GM21381 (cell line): ENCODE measurements at regions not wholly inside any gene's neighbourhood (a gene's known extent, or its start where the extent isn't known, plus 50 kb on each side); places are given as distances from the start of the nearest gene placed in this dataset.

Experiments used
- ATAC-seq: cut with Tn5 transposase; IDR thresholded peaks from one replicate; pipeline ENCODE4 v1.9.1; 2021; ENCODE audit warnings: mild to moderate bottlenecking, moderate library complexity; ENCODE audit not compliant: unreplicated experiment

DNA sequence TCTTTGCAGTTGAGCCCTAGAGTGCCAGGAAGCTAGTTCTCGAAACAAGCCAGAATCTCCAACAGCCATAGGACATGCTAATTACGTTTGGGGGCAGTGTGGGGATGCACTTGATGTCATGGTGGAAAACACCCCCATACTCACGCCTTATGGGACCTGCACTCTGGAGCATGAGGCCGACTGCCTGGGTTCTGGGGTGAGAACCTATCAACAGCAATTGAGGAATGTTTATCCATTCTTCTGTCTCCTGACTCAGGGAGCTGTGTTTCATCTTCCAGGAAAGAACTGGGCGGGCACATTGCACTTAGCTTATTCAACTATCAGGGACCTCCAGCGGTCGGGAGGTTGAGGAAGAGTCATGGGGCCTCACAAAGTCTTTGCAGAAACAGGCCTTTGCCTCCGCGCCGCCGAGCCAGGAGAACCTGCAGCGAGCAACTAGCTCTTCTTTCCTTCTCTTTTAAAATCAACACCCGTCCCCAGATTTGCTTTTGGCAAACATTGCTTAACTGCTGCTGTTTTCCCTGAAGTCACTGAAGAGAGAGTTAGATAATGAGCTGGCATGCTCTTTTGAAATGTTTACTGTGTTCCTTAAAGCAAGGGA lies 226.1 kb upstream of the DIO3 start:
- no peak for ATAC-seq

GRCh38 chr14:101336183-101336582 lies 225.1 kb upstream of the DIO3 start:
- ATAC-seq, result no peak

- no peak for ATAC-seq
Observed at GRCh38 chr14:101337053-101337452, 224.2 kb upstream of the DIO3 start.

DNA sequence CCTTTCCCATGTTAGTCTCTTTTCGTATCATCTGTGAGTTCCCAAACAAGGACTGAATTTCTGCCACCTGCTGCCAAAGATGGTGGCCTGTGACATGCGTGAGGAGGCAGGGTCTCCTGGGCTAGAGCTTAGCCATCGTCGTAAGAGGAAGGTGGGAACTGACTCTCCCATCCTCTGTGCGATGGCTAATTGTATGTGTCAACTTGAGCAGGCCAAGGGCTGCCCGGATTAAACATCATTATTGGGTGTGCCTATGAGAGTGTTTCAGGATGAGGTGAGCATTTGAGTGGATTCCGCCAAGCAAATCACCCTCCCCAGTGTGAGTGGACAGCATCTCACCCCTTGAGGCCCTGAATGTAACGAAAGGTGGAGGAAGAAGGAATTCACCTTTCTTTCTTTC lies 220.7 kb upstream of the DIO3 start:
- no peak for ATAC-seq

DNA sequence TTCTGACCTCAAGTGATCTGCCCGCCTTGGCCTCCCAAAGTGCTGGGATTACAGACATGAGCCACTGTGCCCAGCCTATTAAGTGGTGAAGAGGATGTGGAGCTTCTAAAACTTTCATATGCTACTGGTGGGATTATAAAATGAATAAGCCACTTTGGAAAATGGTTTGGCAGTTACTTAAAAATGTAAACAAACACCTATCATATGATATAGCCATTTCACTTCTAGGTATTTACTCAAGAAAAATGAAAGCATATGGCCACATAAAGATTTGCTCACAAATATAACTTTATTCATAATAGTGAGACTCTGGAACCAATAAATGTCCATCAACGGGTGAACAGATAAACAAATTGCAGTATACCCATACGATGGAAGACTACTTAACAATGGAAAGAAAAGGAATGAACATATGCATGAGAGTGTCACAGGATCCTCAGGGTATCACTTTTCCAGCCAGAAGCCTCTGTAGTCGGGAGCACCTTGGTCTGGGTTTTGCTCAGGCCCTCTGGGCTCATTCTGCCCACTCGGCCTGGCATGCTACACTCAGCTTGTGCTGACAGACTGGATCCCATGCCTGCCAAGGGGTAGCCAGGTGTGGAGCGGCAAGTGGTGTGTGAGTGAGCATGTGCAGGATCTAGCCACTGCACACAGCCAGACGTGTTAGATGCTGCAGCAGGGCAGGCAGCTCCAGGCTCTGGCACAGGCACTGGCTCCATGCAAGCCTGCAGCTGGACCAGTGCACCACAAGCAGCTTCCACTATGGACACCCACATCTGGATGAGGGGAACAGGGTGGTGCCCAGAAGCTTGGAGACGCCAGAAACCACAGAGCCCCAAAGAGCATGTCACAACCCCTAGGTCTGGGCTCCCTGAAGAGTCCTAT lies 213.2 kb upstream of the DIO3 start:
- ATAC-seq, result no peak

- no peak for ATAC-seq
Observed at GRCh38 chr14:101349108-101349507, 212.2 kb upstream of the DIO3 start.

DNA sequence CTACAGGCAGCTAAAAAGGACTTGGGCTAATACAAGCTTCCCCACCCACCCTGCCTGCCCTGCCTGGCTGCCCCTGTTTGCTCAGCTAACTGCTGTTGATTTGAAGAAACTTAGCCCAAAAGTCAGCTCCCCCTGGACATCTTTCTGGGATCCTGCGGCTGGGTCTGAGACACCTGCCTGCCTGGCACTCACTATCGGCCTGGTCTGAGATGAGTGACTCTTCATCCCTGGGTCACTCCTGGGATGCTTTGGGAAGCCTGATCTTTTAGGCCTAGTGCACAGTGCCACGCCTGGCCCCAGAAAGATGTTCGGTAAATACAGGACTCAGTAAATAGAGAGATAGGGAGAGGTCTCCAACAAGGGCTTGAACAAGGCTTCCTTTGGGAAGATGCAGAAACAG lies 211.3 kb upstream of the DIO3 start:
- no peak for ATAC-seq

DNA sequence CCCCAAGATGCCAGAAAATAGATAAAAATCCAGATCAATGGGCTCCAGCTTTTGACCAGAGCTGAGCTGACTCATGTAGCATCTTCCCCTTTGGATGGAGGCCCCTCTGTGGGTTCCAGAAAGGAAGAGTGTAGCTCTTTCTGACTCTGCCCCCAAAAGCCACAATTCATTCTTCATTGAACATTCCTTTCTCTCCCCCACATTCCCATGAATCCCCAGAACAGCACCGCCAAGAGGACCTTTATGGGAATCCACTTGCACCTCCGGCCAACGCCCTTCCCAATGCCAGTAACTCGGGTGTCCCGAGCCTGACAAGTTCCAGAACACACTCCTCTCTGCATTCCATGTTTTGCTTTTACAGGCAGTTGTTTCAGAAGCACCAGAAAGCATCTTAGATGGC lies 210.6 kb upstream of the DIO3 start:
- no peak for ATAC-seq

DNA sequence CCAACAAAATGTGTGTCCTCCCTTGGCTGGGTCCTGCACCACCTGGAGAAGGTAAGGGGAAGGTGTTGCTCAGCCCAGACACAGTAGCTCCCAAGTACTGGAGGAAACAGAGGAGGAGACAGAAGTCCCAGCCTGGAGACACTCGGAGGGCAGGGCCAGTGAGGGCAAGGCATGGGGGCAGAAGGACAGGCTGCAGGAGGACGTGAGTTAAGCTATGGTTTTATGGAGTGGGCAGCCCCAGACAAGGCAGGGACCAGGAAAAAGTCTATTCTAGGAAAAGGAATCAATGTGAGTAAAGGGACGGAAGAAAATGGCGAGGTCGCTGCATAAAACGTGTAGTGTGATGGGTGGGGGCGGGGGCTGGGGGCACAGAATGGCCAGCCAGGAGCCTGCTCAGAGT lies 210.1 kb upstream of the DIO3 start:
- ATAC-seq, result no peak

- no peak for ATAC-seq
Observed at GRCh38 chr14:101351769-101352168, 209.5 kb upstream of the DIO3 start.

- no peak for ATAC-seq
Observed at GRCh38 chr14:101352567-101352966, 208.7 kb upstream of the DIO3 start.

GRCh38 chr14:101353422-101353821 lies 207.9 kb upstream of the DIO3 start:
- ATAC-seq, result no peak

- no peak for ATAC-seq
Observed at GRCh38 chr14:101354726-101355125, 206.6 kb upstream of the DIO3 start.

DNA sequence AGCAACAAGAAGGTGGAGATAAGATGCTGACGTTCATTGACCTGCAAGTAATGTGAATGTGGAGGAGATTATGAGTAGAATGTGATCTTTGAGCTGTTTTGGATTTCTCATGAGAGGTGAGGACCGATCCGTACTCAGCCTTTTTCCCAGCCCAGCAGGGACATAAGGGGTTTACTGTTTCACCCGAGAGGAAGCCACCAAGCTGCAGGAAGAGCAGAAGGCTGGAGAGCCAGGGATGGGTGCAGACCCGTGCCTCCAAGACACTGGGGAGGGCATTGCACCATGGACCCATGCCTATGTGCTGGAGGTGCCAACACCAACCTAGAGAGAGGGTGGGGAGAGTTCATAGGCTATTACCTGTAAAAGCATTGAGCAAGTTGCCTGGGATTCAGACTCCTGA lies 206.0 kb upstream of the DIO3 start:
- no peak for ATAC-seq

- no peak for ATAC-seq
Observed at GRCh38 chr14:101357038-101357437, 204.3 kb upstream of the DIO3 start.

DNA sequence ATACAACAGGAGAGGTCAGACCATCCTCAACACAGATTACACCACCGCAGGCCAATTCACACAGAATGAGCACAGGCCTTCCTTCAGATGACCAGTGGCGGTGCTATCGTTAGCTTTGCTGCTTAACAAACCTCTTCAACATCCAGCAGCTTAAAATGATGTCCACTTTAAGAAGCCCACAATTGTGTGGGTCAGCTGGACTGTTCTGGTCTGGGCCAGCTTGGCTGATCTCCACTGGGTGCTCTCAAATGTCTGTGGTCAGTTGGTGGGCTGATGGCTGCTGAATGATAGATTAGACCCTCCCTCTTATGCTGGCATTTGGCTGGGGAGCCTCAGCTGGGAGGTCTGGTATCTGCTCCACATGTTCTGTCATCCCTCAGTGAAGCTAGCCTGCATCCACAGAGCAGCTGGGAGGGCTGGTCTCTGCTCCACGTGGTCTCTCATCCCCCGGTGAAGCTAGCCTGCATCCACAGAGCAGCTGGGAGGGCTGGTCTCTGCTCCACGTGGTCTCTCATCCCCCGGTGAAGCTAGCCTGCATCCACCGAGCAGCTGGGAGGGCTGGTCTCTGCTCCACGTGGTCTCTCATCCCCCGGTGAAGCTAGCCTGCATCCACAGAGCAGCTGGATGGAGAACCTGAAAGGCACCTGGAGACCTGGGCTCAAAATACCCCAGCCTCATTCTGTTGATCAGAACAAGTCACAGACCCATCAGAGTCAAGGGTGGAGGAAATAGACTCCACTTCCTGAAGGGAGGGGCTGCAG lies 203.6 kb upstream of the DIO3 start:
- ATAC-seq, result no peak

GRCh38 chr14:101358320-101359125 lies 202.8 kb upstream of the DIO3 start:
- no peak for ATAC-seq

- ATAC-seq, result no peak
Observed at GRCh38 chr14:101359221-101360053, 201.9 kb upstream of the DIO3 start.

GRCh38 chr14:101360054-101360911 lies 201.0 kb upstream of the DIO3 start:
- no peak for ATAC-seq
